GM21786 (cell line): ENCODE measurements at regions not wholly inside any gene's neighbourhood (a gene's known extent, or its start where the extent isn't known, plus 50 kb on each side); places are given as distances from the start of the nearest gene placed in this dataset.

Experiments
- ATAC-seq: cut with Tn5 transposase; IDR thresholded peaks from one replicate; pipeline ENCODE4 v1.9.1; 2021; ENCODE audit not compliant: unreplicated experiment

GRCh38 chr10:21099291-21100062 lies 202.4 kb upstream of the NEBL start:
- ATAC-seq = no peak

GRCh38 chr10:21097926-21098355 lies 200.8 kb upstream of the NEBL start:
- no peak for ATAC-seq

- no peak for ATAC-seq
Measured at GRCh38 chr10:21095494-21096055, 198.5 kb upstream of the NEBL start.

- no peak for ATAC-seq
Measured at GRCh38 chr10:21095073-21095472, 198.0 kb upstream of the NEBL start.

GRCh38 chr10:21092683-21093524 lies 195.8 kb upstream of the NEBL start:
- no peak for ATAC-seq

GRCh38 chr10:21090609-21091082 lies 193.5 kb upstream of the NEBL start:
- ATAC-seq = no peak

- ATAC-seq = no peak
Measured at GRCh38 chr10:21087476-21087875, 190.4 kb upstream of the NEBL start.

- no peak for ATAC-seq
Measured at GRCh38 chr10:21084700-21085099, 187.6 kb upstream of the NEBL start.

- ATAC-seq = no peak
Measured at GRCh38 chr10:21083861-21084260, 186.8 kb upstream of the NEBL start.

GRCh38 chr10:21082206-21082605 lies 185.1 kb upstream of the NEBL start:
- no peak for ATAC-seq

GRCh38 chr10:21080261-21080660 lies 183.2 kb upstream of the NEBL start:
- no peak for ATAC-seq

GRCh38 chr10:21079330-21079658 lies 182.2 kb upstream of the NEBL start:
- ATAC-seq = no peak

GRCh38 chr10:21078410-21079329 lies 181.6 kb upstream of the NEBL start:
- ATAC-seq = no peak

- ATAC-seq = no peak
Measured at GRCh38 chr10:21077681-21078080, 180.6 kb upstream of the NEBL start.

- no peak for ATAC-seq
Measured at GRCh38 chr10:21076381-21076780, 179.3 kb upstream of the NEBL start.

- no peak for ATAC-seq
Measured at GRCh38 chr10:21075880-21076279, 178.8 kb upstream of the NEBL start.

- no peak for ATAC-seq
Measured at GRCh38 chr10:21071001-21071673, 174.0 kb upstream of the NEBL start.

GRCh38 chr10:21069929-21070700 lies 173.0 kb upstream of the NEBL start:
- no peak for ATAC-seq

GRCh38 chr10:21069278-21069677 lies 172.2 kb upstream of the NEBL start:
- no peak for ATAC-seq
